Endothelial cell (in vitro differentiated cells): ENCODE measurements at regions not wholly inside any gene's neighbourhood (a gene's known extent, or its start where the extent isn't known, plus 50 kb on each side); places are given as distances from the start of the nearest gene placed in this dataset.

ENCODE experiments used
- DNase-seq: peaks from one replicate; pipeline ENCODE4 v3.0.0; 2021; ENCODE audit warnings: low spot score
- H3K27ac Mint-ChIP-seq: one replicate; pipeline ENCODE4 v1.8.0; 2021; ENCODE audit warnings: mixed read lengths, inconsistent platforms; ENCODE audit not compliant: unreplicated experiment
- H3K27me3 Mint-ChIP-seq: one replicate; pipeline ENCODE4 v1.8.0; 2021; ENCODE audit warnings: mild to moderate bottlenecking, moderate library complexity, mixed read lengths, inconsistent platforms; ENCODE audit not compliant: unreplicated experiment
- H3K36me3 Mint-ChIP-seq: one replicate; pipeline ENCODE4 v1.8.0; 2021; ENCODE audit warnings: mild to moderate bottlenecking, low read depth, mixed read lengths, inconsistent platforms; ENCODE audit not compliant: unreplicated experiment
- H3K4me1 Mint-ChIP-seq: one replicate; pipeline ENCODE4 v1.8.0; 2021; ENCODE audit warnings: mild to moderate bottlenecking, mixed read lengths, inconsistent platforms; ENCODE audit not compliant: unreplicated experiment
- H3K4me3 Mint-ChIP-seq: one replicate; pipeline ENCODE4 v1.8.0; 2021; ENCODE audit warnings: mild to moderate bottlenecking, mixed read lengths, inconsistent platforms; ENCODE audit not compliant: unreplicated experiment
- H3K9me3 Mint-ChIP-seq: one replicate; pipeline ENCODE4 v1.8.0; 2021; ENCODE audit warnings: mixed read lengths, inconsistent platforms; ENCODE audit not compliant: unreplicated experiment
- TF ChIP-seq, protein P1 (sequence below): fragments of 200-600 bp; sonication (generic); IDR thresholded peaks from one replicate; pipeline ENCODE4 v1.5.0; 2021; ENCODE audit warnings: antibody characterized with exemption; ENCODE audit not compliant: unreplicated experiment

DNA sequence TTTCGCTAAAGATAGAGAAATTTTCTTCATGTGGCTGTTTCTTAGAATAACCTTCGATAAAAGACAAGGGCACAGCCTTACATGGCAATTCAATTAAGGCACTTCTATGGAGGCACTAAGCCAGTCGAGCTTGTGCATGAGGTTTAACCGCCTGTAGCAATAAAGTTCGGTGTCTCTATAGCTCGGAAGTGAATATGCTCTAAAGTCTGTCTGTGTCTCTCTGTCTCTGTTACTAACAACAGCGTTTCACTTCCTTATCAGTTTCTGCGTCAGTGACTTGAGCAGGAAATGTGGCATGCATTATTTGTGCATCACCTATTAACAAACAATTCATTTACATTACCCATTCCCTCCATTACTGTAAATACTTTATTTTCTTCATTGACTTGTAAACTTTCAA, 365.1 kb upstream of the NETO1 start:
- no peak overlapping the region for H3K27ac Mint-ChIP-seq
- TF ChIP-seq, protein P1, sequence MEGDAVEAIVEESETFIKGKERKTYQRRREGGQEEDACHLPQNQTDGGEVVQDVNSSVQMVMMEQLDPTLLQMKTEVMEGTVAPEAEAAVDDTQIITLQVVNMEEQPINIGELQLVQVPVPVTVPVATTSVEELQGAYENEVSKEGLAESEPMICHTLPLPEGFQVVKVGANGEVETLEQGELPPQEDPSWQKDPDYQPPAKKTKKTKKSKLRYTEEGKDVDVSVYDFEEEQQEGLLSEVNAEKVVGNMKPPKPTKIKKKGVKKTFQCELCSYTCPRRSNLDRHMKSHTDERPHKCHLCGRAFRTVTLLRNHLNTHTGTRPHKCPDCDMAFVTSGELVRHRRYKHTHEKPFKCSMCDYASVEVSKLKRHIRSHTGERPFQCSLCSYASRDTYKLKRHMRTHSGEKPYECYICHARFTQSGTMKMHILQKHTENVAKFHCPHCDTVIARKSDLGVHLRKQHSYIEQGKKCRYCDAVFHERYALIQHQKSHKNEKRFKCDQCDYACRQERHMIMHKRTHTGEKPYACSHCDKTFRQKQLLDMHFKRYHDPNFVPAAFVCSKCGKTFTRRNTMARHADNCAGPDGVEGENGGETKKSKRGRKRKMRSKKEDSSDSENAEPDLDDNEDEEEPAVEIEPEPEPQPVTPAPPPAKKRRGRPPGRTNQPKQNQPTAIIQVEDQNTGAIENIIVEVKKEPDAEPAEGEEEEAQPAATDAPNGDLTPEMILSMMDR, result no peak
- no peak overlapping the region for H3K4me3 Mint-ChIP-seq
- no peaks in the 10 kb centered on the region for H3K27me3 Mint-ChIP-seq
- no peaks in the 10 kb centered on the region for H3K4me1 Mint-ChIP-seq
- no peak for DNase-seq
- no peaks in the 10 kb centered on the region for H3K36me3 Mint-ChIP-seq
- H3K9me3 Mint-ChIP-seq, result no peaks in the 10 kb centered on the region

GRCh38 chr18:73220663-73221062, 352.9 kb upstream of the NETO1 start:
- Mint-ChIP-seq H3K4me3 (no peak overlapping the region), H3K9me3 (no peaks in the 10 kb centered on the region), H3K27ac (no peak overlapping the region), H3K36me3 (no peaks in the 10 kb centered on the region), H3K27me3 (peaks cover 2% of the 10 kb centered on the region), H3K4me1 (no peaks in the 10 kb centered on the region)
- TF ChIP-seq, protein P1, result no peak
- DNase-seq, result no peak

DNA sequence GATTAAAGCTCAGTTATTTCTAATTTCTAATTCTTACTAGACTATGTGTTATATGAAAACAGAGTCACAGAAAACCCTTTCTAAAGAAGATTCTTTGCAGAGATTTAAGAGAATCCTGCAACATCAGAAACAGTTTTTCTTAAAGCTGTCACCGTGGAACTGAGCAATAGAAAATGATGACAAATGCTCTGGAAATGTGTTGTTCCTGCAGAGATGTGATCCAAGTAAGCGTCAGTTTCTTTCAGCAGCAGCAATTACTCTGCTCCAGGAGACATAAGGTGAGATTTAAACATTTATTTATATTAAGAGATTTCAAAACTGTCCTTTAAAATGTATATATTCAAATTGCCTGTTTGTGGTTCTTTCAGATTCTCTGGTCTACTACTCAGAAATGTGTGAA, 350.5 kb upstream of the NETO1 start:
- no peak overlapping the region for H3K27ac Mint-ChIP-seq
- no peaks in the 10 kb centered on the region for H3K9me3 Mint-ChIP-seq
- no peak overlapping the region for H3K4me3 Mint-ChIP-seq
- no peaks in the 10 kb centered on the region for H3K4me1 Mint-ChIP-seq
- no peak for DNase-seq
- TF ChIP-seq, protein P1, result no peak
- H3K27me3 Mint-ChIP-seq, result no peaks in the 10 kb centered on the region
- no peaks in the 10 kb centered on the region for H3K36me3 Mint-ChIP-seq

- no peaks in the 10 kb centered on the region for H3K9me3 Mint-ChIP-seq
- H3K27ac Mint-ChIP-seq, result no peak overlapping the region
- TF ChIP-seq, protein P1, result no peak
- H3K4me3 Mint-ChIP-seq, result no peak overlapping the region
- H3K36me3 Mint-ChIP-seq, result no peaks in the 10 kb centered on the region
- no peak for DNase-seq
- H3K27me3 Mint-ChIP-seq, result no peaks in the 10 kb centered on the region
- H3K4me1 Mint-ChIP-seq, result no peaks in the 10 kb centered on the region
Measured at GRCh38 chr18:73214970-73215369, 347.2 kb upstream of the NETO1 start.

GRCh38 chr18:73212442-73212841, 344.7 kb upstream of the NETO1 start:
- no peaks in the 10 kb centered on the region for H3K36me3 Mint-ChIP-seq
- H3K27ac Mint-ChIP-seq, result no peak overlapping the region
- no peak for DNase-seq
- no peaks in the 10 kb centered on the region for H3K27me3 Mint-ChIP-seq
- no peaks in the 10 kb centered on the region for H3K4me1 Mint-ChIP-seq
- H3K9me3 Mint-ChIP-seq, result no peaks in the 10 kb centered on the region
- TF ChIP-seq, protein P1, result no peak
- H3K4me3 Mint-ChIP-seq, result no peak overlapping the region
